ENCODE measurements at regions not wholly inside any gene's neighbourhood (a gene's known extent, or its start where the extent isn't known, plus 50 kb on each side); places are given as distances from the start of the nearest gene placed in this dataset.

- in situ Hi-C loops (cut with MboI; ENCODE audit: low pct_unique_long_range_greater_than_20kb, low sequenced_read_pairs, unreplicated experiment): no loop called here
- no peak for TF ChIP-seq CTCF (IDR thresholded peaks at IDR 0.05; ENCODE audit: extremely low read depth, insufficient read depth, missing control alignments)
- DNase-seq (ENCODE audit: low spot score): no peak
Observed at GRCh38 chr1:83087851-83088250, 911.1 kb downstream of the TTLL7 start.

GRCh38 chr1:83086986-83087512 lies 911.9 kb downstream of the TTLL7 start:
- no peak for DNase-seq (ENCODE audit: low spot score)
- in situ Hi-C loops (cut with MboI; ENCODE audit: low pct_unique_long_range_greater_than_20kb, low sequenced_read_pairs, unreplicated experiment): no loop called here
- no peak for TF ChIP-seq CTCF (IDR thresholded peaks at IDR 0.05; ENCODE audit: extremely low read depth, insufficient read depth, missing control alignments)

- in situ Hi-C loops (cut with MboI; ENCODE audit: low pct_unique_long_range_greater_than_20kb, low sequenced_read_pairs, unreplicated experiment): no loop called here
- TF ChIP-seq CTCF (IDR thresholded peaks at IDR 0.05; ENCODE audit: extremely low read depth, insufficient read depth, missing control alignments): no peak
- no peak for DNase-seq (ENCODE audit: low spot score)
Observed at GRCh38 chr1:83086346-83086745, 912.6 kb downstream of the TTLL7 start.

GRCh38 chr1:83083589-83084224 lies 915.2 kb downstream of the TTLL7 start:
- in situ Hi-C loops (cut with MboI; ENCODE audit: low pct_unique_long_range_greater_than_20kb, low sequenced_read_pairs, unreplicated experiment): no loop called here
- no peak for DNase-seq (ENCODE audit: low spot score)
- no peak for TF ChIP-seq CTCF (IDR thresholded peaks at IDR 0.05; ENCODE audit: extremely low read depth, insufficient read depth, missing control alignments)

GRCh38 chr1:83077411-83077810 lies 921.5 kb downstream of the TTLL7 start:
- in situ Hi-C loops (cut with MboI; ENCODE audit: low pct_unique_long_range_greater_than_20kb, low sequenced_read_pairs, unreplicated experiment): no loop called here
- TF ChIP-seq CTCF (IDR thresholded peaks at IDR 0.05; ENCODE audit: extremely low read depth, insufficient read depth, missing control alignments): no peak
- DNase-seq (ENCODE audit: low spot score): no peak

GRCh38 chr1:83075107-83075506 lies 923.8 kb downstream of the TTLL7 start:
- in situ Hi-C loops (cut with MboI; ENCODE audit: low pct_unique_long_range_greater_than_20kb, low sequenced_read_pairs, unreplicated experiment): no loop called here
- no peak for DNase-seq (ENCODE audit: low spot score)
- TF ChIP-seq CTCF (IDR thresholded peaks at IDR 0.05; ENCODE audit: extremely low read depth, insufficient read depth, missing control alignments): no peak

Data from GM13977 (cell line).